ENCODE measurements at regions not wholly inside any gene's neighbourhood (a gene's known extent, or its start where the extent isn't known, plus 50 kb on each side); places are given as distances from the start of the nearest gene placed in this dataset.

- no peak for DNase-seq
These were observed 223.6 kb upstream of the ASIC2 start for GRCh38 chr17:33516645-33517044.

GRCh38 chr17:33517746-33518145, 224.7 kb upstream of the ASIC2 start:
- no peak for DNase-seq

DNA sequence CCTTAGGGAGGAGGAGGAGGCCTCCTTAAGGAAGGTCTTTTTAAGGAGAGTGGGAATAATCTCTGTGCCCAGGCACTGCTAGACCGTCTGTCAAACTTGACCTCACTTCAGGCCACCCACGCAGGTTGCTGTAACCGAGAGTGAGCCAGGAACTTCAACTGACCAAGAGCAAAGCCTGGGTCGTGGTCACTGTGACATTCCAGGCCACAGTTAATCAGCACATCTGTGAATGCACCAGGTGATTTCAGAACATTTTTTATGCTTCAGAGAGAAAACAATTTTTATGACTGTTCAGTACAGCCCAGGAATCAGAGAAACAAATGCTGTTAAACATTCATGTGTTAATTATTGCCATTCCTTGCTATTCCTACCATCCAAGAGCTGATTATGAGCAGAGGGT, 226.6 kb upstream of the ASIC2 start:
- DNase-seq, result no peak

GRCh38 chr17:33520426-33521330, 227.6 kb upstream of the ASIC2 start:
- peak in 1 of 2 experiments; percentile 40 for DNase-seq

- peak in 1 of 2 experiments; percentile 26 for DNase-seq
These were observed 228.7 kb upstream of the ASIC2 start for GRCh38 chr17:33521784-33522183.

GRCh38 chr17:33522623-33523022, 229.5 kb upstream of the ASIC2 start:
- DNase-seq, result no peak

DNA sequence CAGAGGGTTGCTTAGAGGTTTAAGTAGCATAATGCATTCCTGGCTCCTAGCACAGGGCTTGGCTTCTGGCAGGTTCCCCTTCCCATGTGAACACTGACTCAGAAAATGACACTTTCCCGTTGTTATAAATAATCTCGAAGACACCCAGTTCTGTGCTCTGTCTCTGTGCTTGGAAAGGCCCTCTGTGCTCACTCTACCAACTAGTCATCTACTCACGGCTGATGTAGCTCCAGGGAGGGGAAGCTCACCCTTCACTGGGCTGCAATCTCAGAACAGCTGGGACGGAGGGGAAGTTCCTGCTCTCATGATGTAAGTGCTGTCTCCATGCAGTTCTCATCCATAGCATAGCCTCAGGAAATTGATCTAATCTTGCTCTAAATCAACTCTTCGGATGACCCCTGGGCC, 230.5 kb upstream of the ASIC2 start:
- DNase-seq, result no peak

GRCh38 chr17:33525186-33525585, 232.1 kb upstream of the ASIC2 start:
- DNase-seq, result no peak

- DNase-seq, result no peak
These were observed 233.6 kb upstream of the ASIC2 start for GRCh38 chr17:33526717-33527116.

DNA sequence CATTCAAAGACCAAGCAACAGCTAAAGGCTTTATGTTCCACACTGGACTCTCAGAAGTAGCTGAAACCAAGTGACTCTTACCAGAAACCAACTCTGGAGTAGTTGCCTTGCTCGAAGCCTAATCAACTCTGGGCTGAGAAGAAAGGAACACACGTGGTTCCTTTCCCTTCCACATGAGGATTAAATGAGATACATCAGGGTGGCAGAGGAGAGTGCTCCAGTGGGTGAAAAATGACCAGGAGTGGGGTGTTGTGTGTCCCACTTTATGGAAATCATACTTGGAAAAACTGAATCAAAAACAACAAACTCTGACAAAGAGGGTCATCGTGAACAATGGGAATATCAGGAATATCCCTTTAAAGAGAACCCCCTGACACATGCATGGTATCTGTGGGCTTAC, 234.2 kb upstream of the ASIC2 start:
- no peak for DNase-seq

- DNase-seq, result no peak
These were observed 235.8 kb upstream of the ASIC2 start for GRCh38 chr17:33528846-33529245.

DNA sequence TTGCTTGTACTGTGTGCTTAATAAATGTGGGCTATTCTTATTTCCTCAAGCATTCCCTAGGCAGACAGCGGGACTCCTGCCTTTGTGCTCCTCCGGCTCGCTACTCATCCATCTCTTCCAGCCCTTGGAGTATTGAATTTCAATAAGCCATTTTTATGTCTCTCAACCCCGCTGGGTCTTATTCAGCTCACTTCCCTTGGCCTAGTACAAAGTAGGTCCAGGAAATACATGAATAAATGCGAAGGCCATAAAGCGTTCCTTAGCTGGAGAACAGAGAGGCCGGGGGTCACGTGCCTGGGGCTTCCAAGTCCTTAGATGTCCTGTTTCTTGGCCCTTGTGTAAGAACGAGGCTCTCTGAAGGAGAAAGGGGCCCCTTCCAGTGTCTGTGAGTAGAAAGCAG, 236.7 kb upstream of the ASIC2 start:
- no peak for DNase-seq

- peak in 1 of 2 experiments; percentile 43 for DNase-seq
These were observed 238.2 kb upstream of the ASIC2 start for GRCh38 chr17:33531311-33531710.

GRCh38 chr17:33534087-33534486, 241.0 kb upstream of the ASIC2 start:
- DNase-seq, result no peak

DNA sequence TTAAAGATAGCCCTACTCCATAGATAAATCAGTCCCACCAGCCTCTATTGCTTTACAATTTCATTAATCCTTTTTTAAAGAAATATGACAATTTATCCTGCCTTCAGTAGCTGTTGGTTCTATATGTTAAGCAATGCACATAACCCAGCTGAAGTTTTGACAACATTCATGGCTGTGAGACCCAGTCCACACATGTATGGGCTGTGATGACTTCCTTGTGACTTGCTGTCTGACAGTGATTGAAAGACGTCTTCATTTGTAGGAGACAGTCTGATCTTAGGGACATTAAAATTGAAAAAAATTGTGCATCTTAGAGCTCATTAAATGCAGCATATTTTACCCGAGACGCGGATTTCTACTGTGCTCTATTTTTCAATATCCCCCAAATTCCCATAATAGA, 252.0 kb upstream of the ASIC2 start:
- DNase-seq, result no peak

DNA sequence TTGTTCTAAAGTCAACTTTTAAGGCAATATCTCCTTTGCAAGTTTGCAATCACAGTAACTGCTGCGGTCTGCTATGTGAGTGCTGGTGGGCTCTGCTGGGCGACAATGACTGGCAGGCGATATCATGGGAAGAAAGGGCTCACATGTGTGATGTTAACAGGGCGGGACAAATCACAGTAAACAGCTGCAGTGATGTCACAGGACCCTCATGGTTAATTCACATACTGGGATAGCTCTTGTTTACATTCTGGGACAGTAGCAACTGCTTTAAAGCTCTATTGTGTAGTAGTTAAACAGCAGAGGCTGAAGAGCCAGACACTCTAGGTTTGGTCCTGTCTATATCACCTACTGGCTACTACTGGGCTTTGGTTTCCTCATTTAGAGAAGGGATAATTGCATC, 257.2 kb upstream of the ASIC2 start:
- DNase-seq, result no peak

- no peak for DNase-seq
These were observed 258.0 kb upstream of the ASIC2 start for GRCh38 chr17:33551075-33551474.

DNA sequence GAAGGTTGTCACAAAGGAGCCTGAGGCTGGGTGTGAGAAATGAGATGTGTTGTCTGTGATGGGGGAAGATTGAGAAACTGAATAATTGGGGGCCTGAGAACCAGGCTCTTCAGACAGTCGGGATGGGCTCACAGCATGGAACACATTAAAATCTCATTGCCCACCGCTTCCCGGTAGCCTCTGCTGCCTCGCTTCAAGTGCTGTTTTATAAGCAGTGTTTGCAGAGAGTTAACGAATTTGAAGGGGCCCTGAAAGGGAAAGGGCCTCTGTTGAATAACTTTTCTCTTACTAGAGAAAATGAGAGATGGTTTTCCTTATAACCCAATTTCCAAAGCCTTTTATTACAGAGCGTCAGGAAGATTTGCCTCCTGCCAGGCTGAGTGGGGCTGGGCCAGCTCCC, 258.8 kb upstream of the ASIC2 start:
- DNase-seq, result no peak

- no peak for DNase-seq
These were observed 267.1 kb upstream of the ASIC2 start for GRCh38 chr17:33560165-33560564.

DNA sequence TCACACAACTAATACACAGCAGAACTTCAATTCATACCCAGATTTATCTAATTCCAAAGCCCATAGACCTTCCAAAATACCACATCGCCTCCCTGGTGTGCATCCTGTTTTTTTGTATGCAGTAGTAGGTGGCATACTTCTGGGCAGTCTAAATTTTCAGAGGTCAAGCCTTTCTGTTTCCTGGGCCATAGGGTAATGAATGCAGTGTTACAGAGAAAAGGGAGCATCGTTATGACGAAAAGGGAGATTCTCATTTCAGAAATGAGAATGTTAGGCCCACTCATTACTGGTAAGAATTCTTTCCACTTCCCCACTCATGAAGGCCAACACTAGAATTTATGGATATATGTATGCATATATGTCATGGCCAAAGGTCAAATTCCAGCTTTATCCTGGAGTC, 267.8 kb upstream of the ASIC2 start:
- DNase-seq, result no peak

- no peak for DNase-seq
These were observed 268.7 kb upstream of the ASIC2 start for GRCh38 chr17:33561569-33562334.

- DNase-seq, result no peak
These were observed 269.7 kb upstream of the ASIC2 start for GRCh38 chr17:33562792-33563191.

- DNase-seq, result no peak
These were observed 271.1 kb upstream of the ASIC2 start for GRCh38 chr17:33564146-33564545.

DNA sequence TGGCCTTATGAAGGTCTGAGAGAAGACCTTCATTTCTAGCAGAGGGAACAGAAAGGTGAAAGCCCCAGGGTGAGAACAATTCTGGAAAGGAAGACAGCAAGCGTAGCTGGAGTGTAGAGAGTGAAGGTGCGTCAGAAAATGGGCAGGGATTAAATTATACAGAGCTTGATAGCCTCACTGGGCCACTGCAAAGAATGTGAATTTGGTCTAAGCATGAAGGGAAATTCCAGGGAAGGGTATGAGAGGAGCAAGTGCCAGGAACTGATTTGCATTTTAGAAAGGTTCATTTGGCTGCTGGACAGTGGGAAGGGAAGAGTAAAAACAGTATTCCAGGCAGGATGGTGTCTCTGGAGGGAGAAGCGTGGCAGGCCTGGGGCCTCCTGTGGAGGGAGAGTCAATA, 274.1 kb upstream of the ASIC2 start:
- DNase-seq, result no peak
